HG03103 (cell line): ENCODE measurements at regions not wholly inside any gene's neighbourhood (a gene's known extent, or its start where the extent isn't known, plus 50 kb on each side); places are given as distances from the start of the nearest gene placed in this dataset.
"Not testable (repeated sequence)": the region's sequence is repeated elsewhere in the genome, so short reads cannot be mapped to it uniquely, and the experiment has no call there.

Source experiments
- ATAC-seq: cut with Tn5 transposase; IDR thresholded peaks from one replicate; pipeline ENCODE4 v1.9.1; 2021; ENCODE audit warnings: low read depth; ENCODE audit not compliant: unreplicated experiment

GRCh38 chr7:12927635-12928434 is 240.4 kb downstream of the ARL4A start:
- ATAC-seq = no peak

GRCh38 chr7:12929476-12930140 is 242.2 kb downstream of the ARL4A start:
- ATAC-seq = no peak

- no peak for ATAC-seq
Observed at GRCh38 chr7:12930534-12930933, 243.1 kb downstream of the ARL4A start.

- not testable (repeated sequence) for ATAC-seq
Observed at GRCh38 chr7:12931465-12931864, 244.0 kb downstream of the ARL4A start.

- ATAC-seq = no peak
Observed at GRCh38 chr7:12939694-12940093, 252.3 kb downstream of the ARL4A start.

GRCh38 chr7:12941512-12941911 is 254.1 kb downstream of the ARL4A start:
- no peak for ATAC-seq

GRCh38 chr7:12942609-12943008 is 255.2 kb downstream of the ARL4A start:
- ATAC-seq = no peak

GRCh38 chr7:12943781-12944180 is 256.3 kb downstream of the ARL4A start:
- no peak for ATAC-seq

GRCh38 chr7:12945901-12946300 is 258.5 kb downstream of the ARL4A start:
- ATAC-seq = no peak

GRCh38 chr7:12947465-12947864 is 260.0 kb downstream of the ARL4A start:
- ATAC-seq = no peak

- no peak for ATAC-seq
Observed at GRCh38 chr7:12949060-12949931, 261.9 kb downstream of the ARL4A start.

GRCh38 chr7:12951397-12951801 is 264.0 kb downstream of the ARL4A start:
- ATAC-seq = no peak

GRCh38 chr7:12954380-12955033 is 267.1 kb downstream of the ARL4A start:
- no peak for ATAC-seq

- ATAC-seq = no peak
Observed at GRCh38 chr7:12957487-12957886, 270.1 kb downstream of the ARL4A start.

GRCh38 chr7:12961910-12962480 is 274.6 kb downstream of the ARL4A start:
- ATAC-seq = no peak

GRCh38 chr7:12963435-12963834 is 276.0 kb downstream of the ARL4A start:
- ATAC-seq = no peak

GRCh38 chr7:12964836-12965235 is 277.4 kb downstream of the ARL4A start:
- ATAC-seq = no peak

GRCh38 chr7:12965767-12966166 is 278.3 kb downstream of the ARL4A start:
- no peak for ATAC-seq

- no peak for ATAC-seq
Observed at GRCh38 chr7:12967322-12967721, 279.9 kb downstream of the ARL4A start.

- no peak for ATAC-seq
Observed at GRCh38 chr7:12968836-12969422, 281.5 kb downstream of the ARL4A start.
